ENCODE measurements at regions not wholly inside any gene's neighbourhood (a gene's known extent, or its start where the extent isn't known, plus 50 kb on each side); places are given as distances from the start of the nearest gene placed in this dataset.

- Mint-ChIP-seq H3K4me3 (no peak overlapping the region), H3K9me3 (peaks cover 0 to 4% (median 0%) of the 10 kb centered on the region in 11 donors), H3K27me3 (peaks cover 0 to 5% (median 0%) of the 10 kb centered on the region in 5 donors), H3K4me1 (peaks cover 0 to 2% (median 0%) of the 10 kb centered on the region in 7 donors), H3K36me3 (no peaks in the 10 kb centered on the region), H3K27ac (no peak overlapping the region)
- CTCF ChIA-PET, result no interaction called here
- Histone ChIP-seq H3K9me3 (ENCODE audit: control insufficient read depth in 2 of 3, low read length in 3 of 3) (no peaks in the 10 kb centered on the region), H3K4me3 (ENCODE audit: low read length) (no peak overlapping the region), H3K36me3 (ENCODE audit: control insufficient read depth in 2 of 3, insufficient read depth in 3 of 3, low read length in 3 of 3) (no peaks in the 10 kb centered on the region), H3K27ac (ENCODE audit: low read depth, low read length) (no peak overlapping the region), H3K4me1 (ENCODE audit: control insufficient read depth in 2 of 2, insufficient read depth in 2 of 2, low read length in 2 of 2) (no peaks in the 10 kb centered on the region), H3K27me3 (ENCODE audit: control insufficient read depth in 2 of 2, insufficient read depth in 2 of 2, low read length in 2 of 2) (no peaks in the 10 kb centered on the region)
- DNase-seq (no peak), ATAC-seq (no peak)
- POLR2A ChIA-PET, result no interaction called here
- intact Hi-C loops (cut with micrococcal nuclease), result no loop called here
Measured at GRCh38 chr3:182478369-182478768, 314.9 kb upstream of the ATP11B start.

- Histone ChIP-seq H3K4me3 (ENCODE audit: low read length) (no peak overlapping the region), H3K9me3 (ENCODE audit: control insufficient read depth in 2 of 3, low read length in 3 of 3) (no peaks in the 10 kb centered on the region), H3K27me3 (ENCODE audit: control insufficient read depth in 2 of 2, insufficient read depth in 2 of 2, low read length in 2 of 2) (no peaks in the 10 kb centered on the region), H3K27ac (ENCODE audit: low read depth, low read length) (no peak overlapping the region), H3K4me1 (ENCODE audit: control insufficient read depth in 2 of 2, insufficient read depth in 2 of 2, low read length in 2 of 2) (no peaks in the 10 kb centered on the region), H3K36me3 (ENCODE audit: control insufficient read depth in 2 of 3, insufficient read depth in 3 of 3, low read length in 3 of 3) (no peaks in the 10 kb centered on the region)
- H3K27ac Mint-ChIP-seq, result no peak overlapping the region
- POLR2A ChIA-PET, result no interaction called here
- peaks cover 0 to 2% (median 0%) of the 10 kb centered on the region in 7 donors for H3K4me1 Mint-ChIP-seq
- H3K36me3 Mint-ChIP-seq, result no peaks in the 10 kb centered on the region
- H3K4me3 Mint-ChIP-seq, result no peak overlapping the region
- intact Hi-C loops (cut with micrococcal nuclease), result no loop called here
- CTCF ChIA-PET, result no interaction called here
- ATAC-seq (no peak), DNase-seq (no peak)
- H3K27me3 Mint-ChIP-seq, result peaks cover 0 to 8% (median 0%) of the 10 kb centered on the region in 5 donors
- H3K9me3 Mint-ChIP-seq, result peaks cover 0 to 4% (median 0%) of the 10 kb centered on the region in 11 donors
Measured at GRCh38 chr3:182479419-182480336, 313.6 kb upstream of the ATP11B start.

GRCh38 chr3:182482705-182483104 lies 310.6 kb upstream of the ATP11B start:
- H3K27ac ChIP-seq (ENCODE audit: low read depth, low read length), result no peak overlapping the region
- POLR2A ChIA-PET, result no interaction called here
- no peaks in the 10 kb centered on the region for H3K4me1 ChIP-seq (ENCODE audit: control insufficient read depth in 2 of 2, insufficient read depth in 2 of 2, low read length in 2 of 2)
- no peaks in the 10 kb centered on the region for H3K36me3 ChIP-seq (ENCODE audit: control insufficient read depth in 2 of 3, insufficient read depth in 3 of 3, low read length in 3 of 3)
- intact Hi-C loops (cut with micrococcal nuclease), result no loop called here
- Mint-ChIP-seq H3K4me1 (no peaks in the 10 kb centered on the region), H3K4me3 (no peak overlapping the region), H3K36me3 (no peaks in the 10 kb centered on the region), H3K9me3 (peaks cover 0 to 4% (median 0%) of the 10 kb centered on the region in 11 donors), H3K27me3 (peaks cover 0 to 8% (median 0%) of the 10 kb centered on the region in 5 donors), H3K27ac (no peak overlapping the region)
- H3K4me3 ChIP-seq (ENCODE audit: low read length), result no peak overlapping the region
- CTCF ChIA-PET, result no interaction called here
- DNase-seq, result no peak
- no peaks in the 10 kb centered on the region for H3K9me3 ChIP-seq (ENCODE audit: control insufficient read depth in 2 of 3, low read length in 3 of 3)
- H3K27me3 ChIP-seq (ENCODE audit: control insufficient read depth in 2 of 2, insufficient read depth in 2 of 2, low read length in 2 of 2), result no peaks in the 10 kb centered on the region
- no peak for ATAC-seq

- ChIA-PET POLR2A (no interaction called here), CTCF (no interaction called here)
- H3K4me3 ChIP-seq (ENCODE audit: low read length), result no peak overlapping the region
- Mint-ChIP-seq H3K4me1 (no peaks in the 10 kb centered on the region), H3K9me3 (peaks cover 0 to 4% (median 0%) of the 10 kb centered on the region in 11 donors), H3K27ac (no peak overlapping the region), H3K36me3 (no peaks in the 10 kb centered on the region), H3K27me3 (peaks cover 0 to 8% (median 0%) of the 10 kb centered on the region in 5 donors), H3K4me3 (no peak overlapping the region)
- intact Hi-C loops (cut with micrococcal nuclease), result no loop called here
- H3K9me3 ChIP-seq (ENCODE audit: control insufficient read depth in 2 of 3, low read length in 3 of 3), result no peaks in the 10 kb centered on the region
- ATAC-seq, result no peak
- H3K4me1 ChIP-seq (ENCODE audit: control insufficient read depth in 2 of 2, insufficient read depth in 2 of 2, low read length in 2 of 2), result no peaks in the 10 kb centered on the region
- DNase-seq, result no peak
- no peaks in the 10 kb centered on the region for H3K27me3 ChIP-seq (ENCODE audit: control insufficient read depth in 2 of 2, insufficient read depth in 2 of 2, low read length in 2 of 2)
- H3K36me3 ChIP-seq (ENCODE audit: control insufficient read depth in 2 of 3, insufficient read depth in 3 of 3, low read length in 3 of 3), result no peaks in the 10 kb centered on the region
- H3K27ac ChIP-seq (ENCODE audit: low read depth, low read length), result no peak overlapping the region
Measured at GRCh38 chr3:182484682-182485081, 308.6 kb upstream of the ATP11B start.

GRCh38 chr3:182485301-182485700 lies 308.0 kb upstream of the ATP11B start:
- Histone ChIP-seq H3K36me3 (ENCODE audit: control insufficient read depth in 2 of 3, insufficient read depth in 3 of 3, low read length in 3 of 3) (no peaks in the 10 kb centered on the region), H3K9me3 (ENCODE audit: control insufficient read depth in 2 of 3, low read length in 3 of 3) (no peaks in the 10 kb centered on the region), H3K4me3 (ENCODE audit: low read length) (no peak overlapping the region), H3K4me1 (ENCODE audit: control insufficient read depth in 2 of 2, insufficient read depth in 2 of 2, low read length in 2 of 2) (no peaks in the 10 kb centered on the region), H3K27ac (ENCODE audit: low read depth, low read length) (no peak overlapping the region), H3K27me3 (ENCODE audit: control insufficient read depth in 2 of 2, insufficient read depth in 2 of 2, low read length in 2 of 2) (no peaks in the 10 kb centered on the region)
- Mint-ChIP-seq H3K4me1 (no peaks in the 10 kb centered on the region), H3K9me3 (peaks cover 0 to 4% (median 0%) of the 10 kb centered on the region in 11 donors), H3K27me3 (peaks cover 0 to 8% (median 0%) of the 10 kb centered on the region in 5 donors), H3K27ac (no peak overlapping the region), H3K4me3 (no peak overlapping the region), H3K36me3 (no peaks in the 10 kb centered on the region)
- intact Hi-C loops (cut with micrococcal nuclease), result no loop called here
- DNase-seq (no peak), ATAC-seq (no peak)
- CTCF ChIA-PET, result no interaction called here
- POLR2A ChIA-PET, result no interaction called here

GRCh38 chr3:182486463-182486862 lies 306.8 kb upstream of the ATP11B start:
- intact Hi-C loops (cut with micrococcal nuclease), result no loop called here
- H3K27me3 ChIP-seq (ENCODE audit: control insufficient read depth in 2 of 2, insufficient read depth in 2 of 2, low read length in 2 of 2), result no peaks in the 10 kb centered on the region
- H3K36me3 Mint-ChIP-seq, result no peaks in the 10 kb centered on the region
- H3K9me3 Mint-ChIP-seq, result peaks cover 0 to 3% (median 0%) of the 10 kb centered on the region in 11 donors
- ChIA-PET POLR2A (no interaction called here), CTCF (no interaction called here)
- H3K4me1 ChIP-seq (ENCODE audit: control insufficient read depth in 2 of 2, insufficient read depth in 2 of 2, low read length in 2 of 2), result no peaks in the 10 kb centered on the region
- no peak overlapping the region for H3K4me3 ChIP-seq (ENCODE audit: low read length)
- H3K27me3 Mint-ChIP-seq, result peaks cover 0 to 8% (median 0%) of the 10 kb centered on the region in 5 donors
- H3K36me3 ChIP-seq (ENCODE audit: control insufficient read depth in 2 of 3, insufficient read depth in 3 of 3, low read length in 3 of 3), result no peaks in the 10 kb centered on the region
- no peak overlapping the region for H3K27ac ChIP-seq (ENCODE audit: low read depth, low read length)
- H3K27ac Mint-ChIP-seq, result no peak overlapping the region
- H3K4me3 Mint-ChIP-seq, result no peak overlapping the region
- no peaks in the 10 kb centered on the region for H3K4me1 Mint-ChIP-seq
- H3K9me3 ChIP-seq (ENCODE audit: control insufficient read depth in 2 of 3, low read length in 3 of 3), result no peaks in the 10 kb centered on the region
- no peak for DNase-seq
- ATAC-seq, result no peak

- Histone ChIP-seq H3K27ac (ENCODE audit: low read depth, low read length) (no peak overlapping the region), H3K4me3 (ENCODE audit: low read length) (no peak overlapping the region), H3K4me1 (ENCODE audit: control insufficient read depth in 2 of 2, insufficient read depth in 2 of 2, low read length in 2 of 2) (no peaks in the 10 kb centered on the region), H3K36me3 (ENCODE audit: control insufficient read depth in 2 of 3, insufficient read depth in 3 of 3, low read length in 3 of 3) (no peaks in the 10 kb centered on the region), H3K27me3 (ENCODE audit: control insufficient read depth in 2 of 2, insufficient read depth in 2 of 2, low read length in 2 of 2) (no peaks in the 10 kb centered on the region), H3K9me3 (ENCODE audit: control insufficient read depth in 2 of 3, low read length in 3 of 3) (no peaks in the 10 kb centered on the region)
- POLR2A ChIA-PET, result no interaction called here
- CTCF ChIA-PET, result no interaction called here
- intact Hi-C loops (cut with micrococcal nuclease), result no loop called here
- DNase-seq (no peak), ATAC-seq (no peak)
- H3K27ac Mint-ChIP-seq, result no peak overlapping the region
- H3K27me3 Mint-ChIP-seq, result peaks cover 0 to 8% (median 0%) of the 10 kb centered on the region in 5 donors
- H3K4me3 Mint-ChIP-seq, result no peak overlapping the region
- H3K36me3 Mint-ChIP-seq, result no peaks in the 10 kb centered on the region
- no peaks in the 10 kb centered on the region for H3K4me1 Mint-ChIP-seq
- peaks cover 0 to 1% (median 0%) of the 10 kb centered on the region in 11 donors for H3K9me3 Mint-ChIP-seq
Measured at GRCh38 chr3:182487143-182487542, 306.2 kb upstream of the ATP11B start.

Measured in naive thymus-derived CD4-positive, alpha-beta T cell (primary cell).